ENCODE measurements at regions not wholly inside any gene's neighbourhood (a gene's known extent, or its start where the extent isn't known, plus 50 kb on each side); places are given as distances from the start of the nearest gene placed in this dataset.

DNA sequence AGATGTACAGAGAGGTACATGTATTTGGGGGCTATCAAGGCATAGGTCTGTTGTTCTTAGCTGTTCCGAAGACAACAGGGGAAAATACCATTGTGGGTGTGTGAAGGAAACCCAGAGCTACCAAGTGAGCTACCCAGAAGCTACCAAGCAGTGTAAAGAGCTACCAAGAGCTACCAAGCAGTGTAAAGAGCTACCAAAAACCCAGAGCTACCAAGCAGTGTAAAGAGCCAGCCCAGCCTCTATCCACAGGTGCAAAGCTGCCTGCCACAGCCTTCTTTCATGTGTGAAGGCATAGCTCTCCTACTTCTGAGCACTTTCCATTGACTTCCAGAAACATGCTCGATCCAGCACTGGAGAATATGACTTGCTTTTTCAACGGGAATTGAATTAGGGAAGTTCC is 145.7 kb downstream of the AKAP11 start:
- Histone ChIP-seq H3K4me1 (no peaks in the 10 kb centered on the region), H3K9me3 (no peaks in the 10 kb centered on the region), H3K36me3 (replicated peaks in 1 of 2; ENCODE audit: insufficient read depth in 1 of 2, low read depth in 2 of 2) (no peaks in the 10 kb centered on the region), H3K4me3 (no peak overlapping the region), H3K27me3 (no peaks in the 10 kb centered on the region), H3K27ac (no peak overlapping the region)
- TF ChIP-seq POLR2A (IDR thresholded peaks at IDR 0.05), result no peak
- TF ChIP-seq, protein P1, sequence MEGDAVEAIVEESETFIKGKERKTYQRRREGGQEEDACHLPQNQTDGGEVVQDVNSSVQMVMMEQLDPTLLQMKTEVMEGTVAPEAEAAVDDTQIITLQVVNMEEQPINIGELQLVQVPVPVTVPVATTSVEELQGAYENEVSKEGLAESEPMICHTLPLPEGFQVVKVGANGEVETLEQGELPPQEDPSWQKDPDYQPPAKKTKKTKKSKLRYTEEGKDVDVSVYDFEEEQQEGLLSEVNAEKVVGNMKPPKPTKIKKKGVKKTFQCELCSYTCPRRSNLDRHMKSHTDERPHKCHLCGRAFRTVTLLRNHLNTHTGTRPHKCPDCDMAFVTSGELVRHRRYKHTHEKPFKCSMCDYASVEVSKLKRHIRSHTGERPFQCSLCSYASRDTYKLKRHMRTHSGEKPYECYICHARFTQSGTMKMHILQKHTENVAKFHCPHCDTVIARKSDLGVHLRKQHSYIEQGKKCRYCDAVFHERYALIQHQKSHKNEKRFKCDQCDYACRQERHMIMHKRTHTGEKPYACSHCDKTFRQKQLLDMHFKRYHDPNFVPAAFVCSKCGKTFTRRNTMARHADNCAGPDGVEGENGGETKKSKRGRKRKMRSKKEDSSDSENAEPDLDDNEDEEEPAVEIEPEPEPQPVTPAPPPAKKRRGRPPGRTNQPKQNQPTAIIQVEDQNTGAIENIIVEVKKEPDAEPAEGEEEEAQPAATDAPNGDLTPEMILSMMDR (IDR thresholded peaks at IDR 0.05), result no peak
- intact Hi-C loops (cut with DNase I), result no loop called here
- ATAC-seq (no peak), DNase-seq (no peak)
- WGBS, 2 donors, result 57% methylated on average over 3 of the region's 3 CpGs

DNA sequence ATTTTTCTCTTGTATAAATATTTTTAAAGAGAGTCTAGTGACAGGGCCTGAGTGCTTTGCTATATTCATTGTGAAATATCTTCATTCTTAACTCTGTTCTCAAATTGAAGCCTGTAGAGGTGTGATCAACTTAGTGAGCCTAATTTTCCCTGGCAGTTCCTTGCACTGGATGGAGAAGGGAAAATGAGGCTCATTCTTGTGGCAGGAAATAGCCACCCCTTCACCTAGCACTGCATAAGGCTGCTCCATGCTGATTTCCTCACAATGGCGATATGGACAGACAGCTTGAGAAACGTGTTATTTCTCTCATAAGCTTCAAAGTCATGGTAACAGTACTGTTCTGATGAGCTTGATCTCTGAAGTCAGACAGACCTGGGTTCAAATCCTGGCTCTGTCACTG is 146.2 kb downstream of the AKAP11 start:
- ATAC-seq (no peak), DNase-seq (no peak)
- TF ChIP-seq POLR2A (IDR thresholded peaks at IDR 0.05), result no peak
- TF ChIP-seq, protein P1 (IDR thresholded peaks at IDR 0.05), result no peak
- Histone ChIP-seq H3K4me1 (no peaks in the 10 kb centered on the region), H3K4me3 (no peak overlapping the region), H3K27ac (no peak overlapping the region), H3K9me3 (no peaks in the 10 kb centered on the region), H3K27me3 (no peaks in the 10 kb centered on the region), H3K36me3 (replicated peaks in 1 of 2; ENCODE audit: insufficient read depth in 1 of 2, low read depth in 2 of 2) (no peaks in the 10 kb centered on the region)
- 62 to 68% methylated on average over 2 of the region's 2 CpGs for WGBS, 2 donors
- intact Hi-C loops (cut with DNase I), result no loop called here

DNA sequence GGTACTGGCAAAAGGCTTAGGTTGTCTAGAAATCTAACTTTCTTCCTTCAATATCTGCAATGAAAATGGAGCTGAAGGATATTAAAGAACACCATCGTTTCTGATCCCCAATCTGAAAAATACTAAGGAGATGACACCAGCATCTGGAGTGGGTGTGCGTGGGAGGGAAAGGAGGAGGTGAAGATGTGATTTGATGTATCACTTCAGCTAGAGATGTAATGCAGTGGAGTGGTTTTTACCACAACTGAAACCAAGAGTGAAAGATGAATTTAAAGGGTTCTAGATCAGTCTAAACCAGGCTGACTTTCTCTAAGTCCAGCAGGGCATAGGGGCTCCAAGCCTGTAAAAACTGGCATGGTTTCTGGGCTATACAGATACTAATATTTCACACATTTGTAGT is 148.4 kb downstream of the AKAP11 start:
- H3K36me3 ChIP-seq (replicated peaks in 1 of 2; ENCODE audit: insufficient read depth in 1 of 2, low read depth in 2 of 2), result no peaks in the 10 kb centered on the region
- no peak overlapping the region for H3K4me3 ChIP-seq
- H3K4me1 ChIP-seq, result no peaks in the 10 kb centered on the region
- 47 to 68% methylated on average over 2 of the region's 2 CpGs for WGBS, 2 donors
- DNase-seq (no peak), ATAC-seq (no peak)
- intact Hi-C loops (cut with DNase I), result no loop called here
- TF ChIP-seq, protein P1 (IDR thresholded peaks at IDR 0.05), result no peak
- no peak for TF ChIP-seq POLR2A (IDR thresholded peaks at IDR 0.05)
- H3K27me3 ChIP-seq, result no peaks in the 10 kb centered on the region
- H3K9me3 ChIP-seq, result no peaks in the 10 kb centered on the region
- no peak overlapping the region for H3K27ac ChIP-seq

DNA sequence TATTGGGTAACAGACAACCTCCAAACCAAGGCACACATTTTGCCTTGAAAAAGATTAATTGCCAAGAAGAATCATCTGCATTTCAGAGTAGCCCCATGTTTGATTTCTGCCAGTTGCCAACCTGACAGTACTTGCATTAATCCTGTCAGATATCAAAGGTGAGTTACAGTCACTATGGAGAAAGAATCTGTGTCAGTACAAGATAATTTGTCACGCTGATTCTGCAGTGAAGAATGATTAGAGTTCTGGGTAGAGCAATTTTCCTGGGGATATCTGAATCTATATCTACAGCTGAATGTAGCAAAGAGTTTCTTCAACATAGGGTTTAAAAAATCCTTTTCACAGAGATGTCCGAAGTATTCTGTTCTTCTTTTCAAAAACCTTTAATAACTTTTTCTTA is 150.7 kb downstream of the AKAP11 start:
- intact Hi-C loops (cut with DNase I), result no loop called here
- no peak for ATAC-seq
- 67 to 69% methylated on average over 2 of the region's 2 CpGs for WGBS, 2 donors

DNA sequence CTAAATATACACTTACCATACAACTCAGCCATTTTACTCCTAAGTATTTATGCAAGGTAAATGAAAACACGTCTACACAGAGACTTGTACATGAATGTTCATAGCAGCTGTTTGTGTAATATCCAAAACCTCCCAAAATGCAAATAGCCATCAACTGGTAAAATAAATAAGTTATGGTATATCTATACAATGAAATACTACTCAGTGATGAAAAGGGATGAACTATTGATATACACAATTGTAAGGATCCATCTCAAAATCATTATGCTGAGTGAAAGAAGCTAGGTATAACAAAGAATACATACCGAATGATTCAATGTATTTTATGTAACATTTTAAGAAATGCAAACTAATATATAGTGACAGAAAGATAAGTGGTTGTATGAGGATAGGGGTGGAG is 149.8 kb upstream of the TNFSF11 start:
- ATAC-seq, result no peak
- no peaks in the 10 kb centered on the region for H3K27me3 ChIP-seq
- TF ChIP-seq, protein P1 (IDR thresholded peaks at IDR 0.05), result no peak
- no peak for TF ChIP-seq POLR2A (IDR thresholded peaks at IDR 0.05)
- intact Hi-C loops (cut with DNase I), result no loop called here
- H3K4me1 ChIP-seq, result no peaks in the 10 kb centered on the region
- no peak for DNase-seq
- no peaks in the 10 kb centered on the region for H3K9me3 ChIP-seq
- no peak overlapping the region for H3K4me3 ChIP-seq
- no peak overlapping the region for H3K27ac ChIP-seq
- WGBS, 2 donors, result 65 to 66% methylated on average over 2 of the region's 2 CpGs
- H3K36me3 ChIP-seq (replicated peaks in 1 of 2; ENCODE audit: insufficient read depth in 1 of 2, low read depth in 2 of 2), result no peaks in the 10 kb centered on the region

More for the DNA sequence above, 150.7 kb downstream of the AKAP11 start:
- Histone ChIP-seq H3K4me1 (no peaks in the 10 kb centered on the region), H3K27ac (no peak overlapping the region), H3K27me3 (no peaks in the 10 kb centered on the region), H3K36me3 (replicated peaks in 1 of 2; ENCODE audit: insufficient read depth in 1 of 2, low read depth in 2 of 2) (no peaks in the 10 kb centered on the region), H3K4me3 (no peak overlapping the region), H3K9me3 (no peaks in the 10 kb centered on the region)
- no peak for DNase-seq
- TF ChIP-seq POLR2A (IDR thresholded peaks at IDR 0.05), result no peak
- TF ChIP-seq, protein P1 (IDR thresholded peaks at IDR 0.05), result no peak
